DND-41 (cell line): ENCODE measurements at regions not wholly inside any gene's neighbourhood (a gene's known extent, or its start where the extent isn't known, plus 50 kb on each side); places are given as distances from the start of the nearest gene placed in this dataset.

Experiments
- ATAC-seq: fragments of 200-7000 bp; cut with Tn5 transposase; 3 replicates; pipeline ENCODE4 v1.9.1; 2021; ENCODE audit warnings: low read depth; ENCODE audit not compliant: insufficient read depth
- DNase-seq: peaks from one replicate; pipeline ENCODE4 v3.0.0-alpha.2; 2020
- H2AFZ ChIP-seq: 2 replicates; pipeline ENCODE4 v1.6.0; 2012; ENCODE audit warnings: low read depth, low read length
- H3K27ac ChIP-seq: 2 replicates; pipeline ENCODE4 v1.5.1; 2012; ENCODE audit warnings: low read length, inconsistent platforms
- H3K27me3 ChIP-seq: fragments of 200-600 bp; sonication (generic); 2 replicates; pipeline ENCODE4 v1.6.0; 2012; ENCODE audit warnings: low read length, mild to moderate bottlenecking, inconsistent platforms; ENCODE audit not compliant: insufficient read depth, poor library complexity
- H3K36me3 ChIP-seq: 2 replicates; pipeline ENCODE4 v1.5.1; 2012; ENCODE audit warnings: low read length, inconsistent platforms; ENCODE audit not compliant: insufficient read depth
- H3K4me1 ChIP-seq: 2 replicates; pipeline ENCODE4 v1.5.1; 2012; ENCODE audit warnings: mild to moderate bottlenecking, low read length; ENCODE audit not compliant: insufficient read depth
- H3K4me2 ChIP-seq: 2 replicates; pipeline ENCODE4 v1.6.0; 2012; ENCODE audit warnings: mild to moderate bottlenecking, moderate library complexity, low read length, inconsistent platforms; ENCODE audit not compliant: insufficient read depth
- H3K4me3 ChIP-seq, 2 experiments: fragments of 200-600 bp in 1 of 2; shearing (Covaris generic) in 1 of 2; 2 replicates each; pipeline ENCODE4 v1.5.1; 2012 to 2016; ENCODE audit warnings: inconsistent platforms in 2 of 2, low read length in 2 of 2, mild to moderate bottlenecking in 2 of 2, low read depth in 1 of 2, moderate library complexity in 1 of 2
- H3K79me2 ChIP-seq: 2 replicates; pipeline ENCODE4 v1.6.0; 2012; ENCODE audit warnings: low read length, inconsistent platforms; ENCODE audit not compliant: insufficient read depth
- H3K9ac ChIP-seq: 2 replicates; pipeline ENCODE4 v1.6.0; 2012; ENCODE audit warnings: low read depth, mild to moderate bottlenecking, inconsistent platforms, low read length, moderate library complexity
- H3K9me3 ChIP-seq: 2 replicates; pipeline ENCODE4 v1.5.1; 2012; ENCODE audit warnings: low read length, moderate library complexity, mild to moderate bottlenecking, inconsistent platforms; ENCODE audit not compliant: insufficient read depth, severe bottlenecking
- H4K20me1 ChIP-seq: 2 replicates; pipeline ENCODE4 v1.6.0; 2012; ENCODE audit warnings: low read length; ENCODE audit not compliant: insufficient read depth
- EZH2 ChIP-seq: IDR thresholded peaks from 3 replicates; pipeline ENCODE4 v1.6.1; 2012; ENCODE audit warnings: borderline replicate concordance, low read depth, mild to moderate bottlenecking, moderate library complexity, low read length, inconsistent platforms; ENCODE audit not compliant: severe bottlenecking
- TF ChIP-seq, protein P1 (sequence below): IDR thresholded peaks from 2 replicates; pipeline ENCODE4 v1.5.1; 2012; ENCODE audit warnings: borderline replicate concordance, low read length, moderate library complexity, mild to moderate bottlenecking; ENCODE audit not compliant: poor library complexity, severe bottlenecking; ENCODE audit errors: extremely low read depth

DNA sequence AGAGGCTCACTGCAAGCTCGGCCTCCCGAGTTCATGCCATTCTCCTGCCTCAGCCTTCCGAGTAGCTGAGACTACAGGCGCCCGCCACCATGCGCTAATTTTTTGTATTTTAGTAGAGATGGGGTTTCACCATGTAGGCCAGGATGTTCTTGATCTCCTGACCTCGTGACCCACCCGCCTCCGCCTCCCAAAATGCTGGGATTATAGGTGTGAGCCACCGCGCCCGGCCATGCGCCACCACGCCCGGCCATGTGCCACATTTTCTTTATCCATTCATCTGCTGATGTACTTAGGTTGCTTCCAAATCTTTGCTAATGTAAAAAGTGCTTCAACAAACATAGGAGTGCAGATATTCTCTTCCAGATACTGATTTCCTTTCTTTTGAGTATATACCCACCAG, 408.6 kb downstream of the CAAP1 start:
- H3K27me3 ChIP-seq = no peaks in the 10 kb centered on the region
- no peaks in the 10 kb centered on the region for H3K36me3 ChIP-seq
- H3K9me3 ChIP-seq = no peaks in the 10 kb centered on the region
- H3K27ac ChIP-seq = no peak overlapping the region
- no peak overlapping the region for H3K4me2 ChIP-seq
- no peak overlapping the region for H2AFZ ChIP-seq
- no peaks in the 10 kb centered on the region for H4K20me1 ChIP-seq
- TF ChIP-seq EZH2 = no peak
- TF ChIP-seq, protein P1, sequence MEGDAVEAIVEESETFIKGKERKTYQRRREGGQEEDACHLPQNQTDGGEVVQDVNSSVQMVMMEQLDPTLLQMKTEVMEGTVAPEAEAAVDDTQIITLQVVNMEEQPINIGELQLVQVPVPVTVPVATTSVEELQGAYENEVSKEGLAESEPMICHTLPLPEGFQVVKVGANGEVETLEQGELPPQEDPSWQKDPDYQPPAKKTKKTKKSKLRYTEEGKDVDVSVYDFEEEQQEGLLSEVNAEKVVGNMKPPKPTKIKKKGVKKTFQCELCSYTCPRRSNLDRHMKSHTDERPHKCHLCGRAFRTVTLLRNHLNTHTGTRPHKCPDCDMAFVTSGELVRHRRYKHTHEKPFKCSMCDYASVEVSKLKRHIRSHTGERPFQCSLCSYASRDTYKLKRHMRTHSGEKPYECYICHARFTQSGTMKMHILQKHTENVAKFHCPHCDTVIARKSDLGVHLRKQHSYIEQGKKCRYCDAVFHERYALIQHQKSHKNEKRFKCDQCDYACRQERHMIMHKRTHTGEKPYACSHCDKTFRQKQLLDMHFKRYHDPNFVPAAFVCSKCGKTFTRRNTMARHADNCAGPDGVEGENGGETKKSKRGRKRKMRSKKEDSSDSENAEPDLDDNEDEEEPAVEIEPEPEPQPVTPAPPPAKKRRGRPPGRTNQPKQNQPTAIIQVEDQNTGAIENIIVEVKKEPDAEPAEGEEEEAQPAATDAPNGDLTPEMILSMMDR = no peak
- H3K4me1 ChIP-seq = no peaks in the 10 kb centered on the region
- no peaks in the 10 kb centered on the region for H3K79me2 ChIP-seq
- H3K9ac ChIP-seq = no peak overlapping the region
- no peak overlapping the region for H3K4me3 ChIP-seq
- no peak for DNase-seq
- no peak for ATAC-seq

DNA sequence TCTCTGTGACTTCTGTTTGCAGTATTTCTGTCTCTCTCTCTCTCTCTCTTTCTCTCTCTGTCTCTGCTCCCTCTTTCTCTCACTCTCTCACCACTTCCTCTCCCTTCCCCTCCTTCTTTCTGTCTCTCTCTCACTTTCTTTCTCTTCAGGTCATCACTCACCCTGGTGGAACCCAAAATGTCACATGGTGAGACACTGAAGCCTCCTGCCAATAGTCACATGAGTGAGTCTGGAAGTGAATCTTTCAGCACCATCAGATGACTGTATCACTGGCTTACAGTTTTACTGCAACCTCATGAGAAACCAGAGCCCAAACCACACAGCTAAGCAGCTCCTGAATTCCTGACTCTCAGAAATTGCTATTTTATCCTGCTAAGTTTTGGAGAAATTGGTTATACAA, 414.6 kb downstream of the CAAP1 start:
- Histone ChIP-seq H3K9ac (no peak overlapping the region), H4K20me1 (no peaks in the 10 kb centered on the region), H2AFZ (no peak overlapping the region), H3K4me3 (no peak overlapping the region), H3K4me1 (no peaks in the 10 kb centered on the region), H3K27me3 (no peaks in the 10 kb centered on the region), H3K36me3 (no peaks in the 10 kb centered on the region), H3K4me2 (no peak overlapping the region), H3K9me3 (no peaks in the 10 kb centered on the region), H3K79me2 (no peaks in the 10 kb centered on the region), H3K27ac (no peak overlapping the region)
- ATAC-seq (no peak), DNase-seq (no peak)
- TF ChIP-seq, protein P1 = no peak
- no peak for TF ChIP-seq EZH2

DNA sequence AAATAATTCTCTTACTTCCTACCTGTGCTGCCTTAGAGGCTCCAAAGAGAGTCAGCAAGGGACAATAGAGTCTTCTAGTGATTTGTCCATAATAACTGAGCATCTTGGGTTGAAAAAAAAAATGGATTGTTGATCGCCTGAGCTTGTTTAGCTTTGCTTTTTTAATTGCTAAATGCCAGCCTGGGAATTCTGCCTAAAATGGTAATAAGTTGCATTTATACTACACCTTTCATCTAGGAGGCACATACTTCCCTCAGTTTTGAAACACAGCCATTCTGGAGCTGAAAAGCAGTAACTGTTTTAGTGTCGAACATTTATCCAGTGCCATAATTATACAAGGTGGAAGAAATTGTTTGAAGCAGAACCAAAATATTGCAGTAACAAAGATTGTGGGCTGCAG, 421.3 kb downstream of the CAAP1 start:
- no peak for ATAC-seq
- H3K27ac ChIP-seq = no peak overlapping the region

More for the DNA sequence above, 421.3 kb downstream of the CAAP1 start:
- H3K79me2 ChIP-seq = no peaks in the 10 kb centered on the region
- no peaks in the 10 kb centered on the region for H3K4me1 ChIP-seq
- H4K20me1 ChIP-seq = no peaks in the 10 kb centered on the region
- no peaks in the 10 kb centered on the region for H3K27me3 ChIP-seq
- DNase-seq = no peak
- TF ChIP-seq, protein P1 = no peak
- no peak for TF ChIP-seq EZH2
- H3K9me3 ChIP-seq = no peaks in the 10 kb centered on the region
- H3K36me3 ChIP-seq = no peaks in the 10 kb centered on the region
- no peak overlapping the region for H3K4me2 ChIP-seq
- no peak overlapping the region for H2AFZ ChIP-seq
- H3K4me3 ChIP-seq = no peak overlapping the region
- no peak overlapping the region for H3K9ac ChIP-seq
